GM18519 (cell line): ENCODE measurements at regions not wholly inside any gene's neighbourhood (a gene's known extent, or its start where the extent isn't known, plus 50 kb on each side); places are given as distances from the start of the nearest gene placed in this dataset.
"Not testable (repeated sequence)": the region's sequence is repeated elsewhere in the genome, so short reads cannot be mapped to it uniquely, and the experiment has no call there.

Experiments
- ATAC-seq: cut with Tn5 transposase; IDR thresholded peaks from one replicate; pipeline ENCODE4 v1.9.1; 2021; ENCODE audit warnings: mild to moderate bottlenecking, moderate library complexity; ENCODE audit not compliant: unreplicated experiment, low FRiP score

DNA sequence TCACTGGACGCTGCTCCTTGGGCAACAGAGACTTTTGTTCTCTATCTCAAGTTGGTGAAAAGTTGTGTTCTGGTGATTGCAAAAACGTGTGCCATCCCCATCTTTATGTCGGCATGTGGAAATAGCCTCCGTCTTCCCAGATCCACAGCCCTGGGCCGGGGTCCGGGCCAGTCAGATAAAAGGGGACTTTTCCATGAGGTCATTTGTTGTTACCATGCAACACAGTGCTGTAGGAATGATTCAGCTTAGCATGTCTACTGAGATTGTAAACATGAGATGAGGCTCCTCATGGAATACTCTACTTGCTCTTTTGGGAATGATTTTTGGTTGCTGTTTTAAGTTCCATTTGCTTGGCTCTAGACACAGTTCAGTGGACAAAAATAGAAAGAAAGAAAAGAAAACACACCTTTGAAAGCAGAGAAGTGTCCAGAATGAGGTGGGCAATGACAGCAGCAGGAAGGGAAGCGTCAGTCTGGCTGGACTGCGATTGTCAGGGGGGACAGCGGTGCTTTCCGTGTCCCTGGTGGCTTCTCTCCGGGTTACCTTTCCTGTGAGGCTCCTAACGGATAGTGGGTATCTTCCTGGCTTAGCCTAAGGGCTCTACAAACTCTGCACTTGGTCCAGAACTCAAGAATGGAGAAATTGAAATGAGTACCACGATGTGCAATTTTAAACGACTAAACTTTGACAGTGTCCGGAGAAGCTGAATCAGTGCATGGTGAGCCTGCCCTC is 91.6 kb downstream of the TEX29 start:
- no peak for ATAC-seq

- ATAC-seq: no peak
Measured at GRCh38 chr13:111413407-111414187, 93.2 kb downstream of the TEX29 start.

DNA sequence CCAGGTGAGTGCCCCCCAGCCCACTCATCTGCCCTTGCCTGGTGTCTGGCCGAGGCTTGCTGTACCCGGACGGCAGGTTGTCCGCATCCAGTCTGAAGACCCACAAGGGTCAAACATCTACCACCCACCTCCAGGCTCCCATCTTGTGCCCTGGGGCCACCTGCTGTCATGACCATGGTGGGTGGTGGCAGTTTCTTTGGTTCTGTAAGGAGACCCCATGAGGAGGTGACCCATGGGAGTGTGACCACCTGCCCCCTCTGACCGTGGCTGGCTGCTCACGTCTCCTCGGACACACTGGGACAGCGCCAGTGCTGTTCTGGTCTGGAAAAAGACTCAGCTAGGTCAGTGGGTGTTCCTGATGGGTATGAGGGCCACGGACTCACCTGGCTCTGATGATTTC is 93.9 kb downstream of the TEX29 start:
- no peak for ATAC-seq

DNA sequence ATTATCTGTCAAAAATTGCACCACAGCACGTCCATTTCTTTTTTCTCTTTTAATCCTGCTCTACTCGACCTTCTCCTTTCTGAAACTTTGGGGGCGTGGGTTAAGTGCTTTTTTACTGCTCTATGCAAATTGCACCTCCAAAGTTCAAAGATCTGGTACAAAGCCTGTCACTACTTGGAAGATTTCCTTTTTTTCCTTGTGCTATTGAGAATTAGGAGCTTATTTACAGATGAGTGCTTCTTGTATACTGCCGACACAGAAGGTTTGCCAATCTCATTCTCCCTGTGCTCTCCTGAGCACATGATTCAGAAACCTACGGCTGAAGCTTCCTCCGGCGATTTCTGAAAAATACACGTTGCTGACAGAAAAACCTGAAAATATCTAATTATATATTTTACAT is 94.8 kb downstream of the TEX29 start:
- ATAC-seq: no peak

GRCh38 chr13:111415765-111416164 is 95.3 kb downstream of the TEX29 start:
- no peak for ATAC-seq

- no peak for ATAC-seq
Measured at GRCh38 chr13:111418101-111418500, 97.7 kb downstream of the TEX29 start.

- no peak for ATAC-seq
Measured at GRCh38 chr13:111420113-111420876, 99.9 kb downstream of the TEX29 start.

- ATAC-seq: no peak
Measured at GRCh38 chr13:111421216-111421615, 100.8 kb downstream of the TEX29 start.

DNA sequence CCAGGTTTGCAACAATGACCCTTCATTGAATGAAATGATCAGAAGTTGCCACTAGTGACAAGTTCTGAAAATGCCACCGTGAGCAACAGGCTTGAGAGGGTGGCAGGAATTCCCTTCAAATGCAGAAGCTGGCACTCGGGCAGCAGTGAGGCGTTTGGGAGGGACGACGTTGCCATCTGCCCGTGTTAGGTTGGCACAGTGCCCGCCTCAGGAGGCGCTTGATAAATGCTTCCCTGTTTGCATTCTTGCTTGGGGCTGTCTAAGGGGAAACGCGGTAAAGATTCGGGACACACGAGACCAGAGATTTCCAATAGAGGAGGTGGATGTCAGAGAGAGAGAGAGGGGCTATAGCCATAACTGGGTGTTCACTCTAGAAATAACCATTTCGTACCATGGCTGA is 101.9 kb downstream of the TEX29 start:
- ATAC-seq: no peak

DNA sequence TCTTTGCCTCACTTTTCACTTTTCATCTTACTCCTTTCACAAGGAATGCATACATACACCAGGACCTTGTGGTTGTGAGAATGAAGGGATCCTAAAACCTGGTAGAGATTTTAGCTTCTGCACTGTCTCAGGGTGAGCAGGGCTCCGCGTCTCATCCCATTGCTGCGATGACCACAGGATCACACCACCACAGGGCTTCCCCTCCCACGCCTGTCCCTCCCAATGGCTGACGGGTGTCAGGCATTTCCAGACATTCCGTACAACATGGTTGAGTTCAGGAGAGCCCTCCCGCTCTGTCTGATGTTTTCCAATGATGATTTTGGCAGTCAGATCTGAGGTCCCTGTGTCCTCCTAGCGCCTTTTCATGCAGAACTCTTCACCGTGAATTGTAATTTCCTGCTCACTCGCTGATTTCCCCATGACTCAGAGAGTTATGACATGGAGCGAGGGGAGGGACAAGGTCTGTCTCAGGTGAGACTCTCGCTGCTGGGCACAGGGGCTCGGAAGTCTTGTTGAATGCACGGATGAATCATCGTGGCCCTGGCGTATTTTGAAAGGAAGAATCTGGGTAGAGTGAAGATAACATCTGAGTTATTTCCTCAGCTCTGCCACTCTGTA is 102.8 kb downstream of the TEX29 start:
- no peak for ATAC-seq

GRCh38 chr13:111424134-111424533 is 103.7 kb downstream of the TEX29 start:
- no peak for ATAC-seq

GRCh38 chr13:111425326-111425725 is 104.9 kb downstream of the TEX29 start:
- no peak for ATAC-seq

DNA sequence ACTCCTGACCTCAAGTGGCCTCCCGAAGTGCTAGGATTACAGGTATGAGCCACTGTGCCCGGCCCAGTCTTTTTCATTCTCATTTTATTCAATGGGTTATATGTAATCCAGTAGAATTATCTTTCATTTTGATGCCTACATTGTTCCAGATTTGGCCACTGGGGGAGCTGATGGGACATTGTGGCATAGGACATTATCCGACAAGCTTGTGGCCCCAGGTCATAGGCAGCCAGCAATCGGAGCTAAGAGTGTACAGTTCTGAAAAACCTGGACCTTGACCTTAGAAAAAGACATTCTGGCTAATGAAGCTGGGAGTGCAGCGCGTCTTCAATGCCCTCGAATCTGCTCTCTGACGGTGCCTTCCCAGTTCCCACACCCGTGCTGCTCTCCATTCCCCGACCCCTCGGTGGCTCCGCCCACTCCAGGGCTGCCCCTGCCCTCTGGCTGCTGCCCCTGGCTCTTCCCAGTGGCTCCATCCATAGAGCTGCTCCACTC is 108.7 kb downstream of the TEX29 start:
- no peak for ATAC-seq

GRCh38 chr13:111431206-111431605 is 110.8 kb downstream of the TEX29 start:
- ATAC-seq: no peak

DNA sequence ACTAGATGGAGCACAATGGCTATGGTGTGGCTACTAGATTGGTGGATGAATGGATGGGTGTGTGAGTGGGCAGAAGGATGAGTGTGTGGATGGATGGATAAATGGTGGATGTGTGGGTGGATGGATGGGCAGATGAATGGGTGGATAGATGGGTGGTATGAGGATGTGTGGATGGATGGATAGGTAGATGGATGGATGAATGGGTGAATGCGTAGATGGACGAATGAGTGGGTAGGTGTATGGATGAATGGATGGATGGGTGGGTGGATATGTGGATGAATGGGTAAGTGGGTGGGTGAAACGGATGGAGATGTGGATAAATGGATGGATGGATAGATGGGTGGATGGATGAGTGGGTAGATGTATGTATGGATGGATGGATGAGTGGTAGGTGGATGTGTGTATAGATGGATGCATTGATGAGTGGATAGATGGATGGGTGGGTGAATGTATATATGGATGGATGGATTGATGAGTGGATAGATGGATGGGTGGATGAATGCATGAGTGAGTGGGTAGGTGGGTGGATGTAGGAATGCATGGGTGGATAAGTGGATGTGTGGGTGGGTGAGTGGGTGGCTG is 114.2 kb downstream of the TEX29 start:
- no peak for ATAC-seq

DNA sequence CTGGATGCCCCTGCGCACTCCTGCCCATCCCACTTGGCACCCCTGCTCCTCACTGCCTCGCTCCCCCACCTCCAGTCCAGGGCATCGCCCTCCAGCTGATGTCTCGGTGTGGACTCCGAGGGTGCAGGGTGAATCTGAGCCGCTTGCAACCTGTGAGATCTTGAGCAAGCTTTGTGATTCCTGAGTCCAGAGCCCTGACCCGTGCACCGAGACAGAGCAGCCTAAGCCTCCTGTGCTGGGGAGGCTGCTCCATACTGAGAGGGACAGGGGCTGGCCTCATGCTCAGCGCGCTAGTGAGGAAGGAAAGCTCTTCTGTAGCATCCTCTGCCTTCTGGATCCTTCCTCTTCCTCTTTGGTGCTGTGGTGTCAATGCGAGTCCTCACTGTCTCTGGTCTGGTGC is 116.0 kb downstream of the TEX29 start:
- ATAC-seq: no peak

DNA sequence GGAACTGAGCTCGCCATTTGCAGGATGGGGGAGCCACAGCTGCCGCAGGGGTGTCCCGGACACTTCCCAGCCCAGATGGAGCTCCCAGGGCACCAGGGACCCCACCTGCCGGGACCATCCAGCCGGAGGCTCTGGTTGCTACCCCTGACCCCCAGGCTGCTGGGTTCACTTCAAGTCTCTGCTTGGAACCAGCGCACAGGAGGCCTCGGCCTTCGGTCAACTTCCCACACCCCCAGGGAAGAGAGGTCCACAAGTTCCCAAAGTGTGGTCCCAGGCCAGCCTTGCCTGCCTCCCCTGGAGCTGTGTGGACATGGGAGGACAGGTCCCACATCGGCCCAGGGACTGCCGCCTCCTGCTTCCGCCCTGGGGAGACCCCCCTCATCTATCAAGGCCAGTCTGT is 117.0 kb downstream of the TEX29 start:
- no peak for ATAC-seq

GRCh38 chr13:111437856-111438547 is 117.6 kb downstream of the TEX29 start:
- no peak for ATAC-seq

DNA sequence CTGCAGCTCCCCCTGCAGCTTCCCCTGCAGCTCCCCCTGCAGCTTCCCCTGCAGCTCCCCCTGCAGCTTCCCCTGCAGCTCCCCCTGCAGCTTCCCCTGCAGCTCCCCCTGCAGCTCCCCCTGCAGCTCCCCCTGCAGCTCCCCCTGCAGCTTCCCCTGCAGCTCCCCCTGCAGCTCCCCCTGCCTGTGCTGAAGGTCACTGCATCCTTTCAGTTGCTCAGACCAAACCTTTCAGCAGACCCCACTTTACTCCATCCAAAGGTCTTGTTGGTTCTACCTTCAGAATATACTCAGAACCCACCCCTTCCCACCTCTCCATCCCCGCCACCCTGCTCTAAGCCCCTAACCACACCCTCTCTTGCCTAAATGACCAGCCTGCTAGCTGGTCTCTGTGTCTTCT is 120.0 kb downstream of the TEX29 start:
- not testable (repeated sequence) for ATAC-seq

DNA sequence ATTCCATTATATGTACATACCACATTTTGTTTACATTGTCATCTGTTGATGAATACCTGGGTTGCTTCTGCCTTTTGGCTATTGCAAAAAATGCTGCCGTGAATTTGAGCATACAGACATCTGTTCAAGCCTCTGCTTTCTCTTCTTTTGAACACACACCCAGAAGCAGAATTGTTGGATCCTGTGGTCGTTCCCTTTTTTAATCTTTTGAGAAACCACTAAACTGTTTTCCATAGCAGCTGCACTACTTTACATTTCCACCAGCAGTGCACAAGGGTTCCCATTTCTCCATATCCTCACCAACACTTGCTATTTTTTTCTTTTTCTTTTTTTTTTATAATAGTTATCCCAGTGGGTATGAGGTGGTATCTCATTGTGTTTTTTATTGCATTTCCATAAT is 123.5 kb downstream of the TEX29 start:
- ATAC-seq: no peak
